GM12865 (cell line): ENCODE measurements at regions not wholly inside any gene's neighbourhood (a gene's known extent, or its start where the extent isn't known, plus 50 kb on each side); places are given as distances from the start of the nearest gene placed in this dataset.
"Not testable (repeated sequence)": the region's sequence is repeated elsewhere in the genome, so short reads cannot be mapped to it uniquely, and the experiment has no call there.

Experiments
- DNase-seq: peaks from one replicate; pipeline ENCODE4 v3.0.0; 2010; ENCODE audit warnings: low read depth
- H3K4me3 ChIP-seq: 2 replicates; pipeline ENCODE4 v1.5.1; 2011; ENCODE audit warnings: mild to moderate bottlenecking, low read depth, low read length, control low read depth
- CTCF ChIP-seq: IDR thresholded peaks from 2 replicates; pipeline ENCODE4 v1.5.1; 2011; ENCODE audit warnings: low read length, control low read depth, low read depth, inconsistent platforms; ENCODE audit not compliant: insufficient read depth; ENCODE audit errors: missing control alignments

GRCh38 chr2:77578354-77578753 is 56.2 kb upstream of the LRRTM4 start:
- DNase-seq: no peak
- TF ChIP-seq CTCF: no peak

GRCh38 chr2:77579076-77579769 is 57.0 kb upstream of the LRRTM4 start:
- H3K4me3 ChIP-seq: no peak overlapping the region
- no peak for TF ChIP-seq CTCF
- no peak for DNase-seq

More at GRCh38 chr2:77578354-77578753, 56.2 kb upstream of the LRRTM4 start:
- no peak overlapping the region for H3K4me3 ChIP-seq

- TF ChIP-seq CTCF: no peak
- no peak for DNase-seq
- no peak overlapping the region for H3K4me3 ChIP-seq
These were observed 66.3 kb upstream of the LRRTM4 start for GRCh38 chr2:77588438-77588837.

DNA sequence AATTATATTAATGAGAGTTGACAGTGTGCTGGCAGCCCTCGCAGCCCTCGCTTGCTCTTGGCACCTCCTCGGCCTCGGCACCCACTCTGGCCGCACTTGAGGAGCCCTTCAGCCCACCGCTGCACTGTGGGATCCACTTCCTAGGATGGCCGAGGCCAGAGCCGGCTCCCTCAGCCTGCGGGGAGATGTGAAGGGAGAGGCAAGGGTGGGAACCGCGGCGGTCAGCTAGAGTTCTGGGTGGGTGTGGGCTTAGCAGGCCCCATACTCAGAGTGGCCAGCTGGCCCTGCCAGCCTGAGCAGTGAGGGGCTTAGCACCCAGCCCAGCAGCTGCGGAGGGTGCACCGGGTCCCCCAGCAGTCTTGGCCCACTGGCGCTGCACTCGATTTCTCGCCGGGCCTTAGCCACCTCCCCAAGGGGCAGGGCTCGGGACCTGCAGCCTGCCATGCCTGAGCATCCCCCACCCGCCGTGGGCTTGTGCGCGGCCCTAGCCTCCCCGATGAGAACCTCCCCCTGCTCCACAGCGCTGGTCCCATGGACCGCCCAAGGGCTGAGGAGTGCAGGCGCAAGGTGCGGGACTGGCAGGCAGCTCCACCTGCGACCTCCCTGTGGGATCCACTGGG is 68.2 kb upstream of the LRRTM4 start:
- no peak for DNase-seq
- H3K4me3 ChIP-seq: no peak overlapping the region
- TF ChIP-seq CTCF: no peak

GRCh38 chr2:77592955-77593354 is 70.8 kb upstream of the LRRTM4 start:
- not testable (repeated sequence) for H3K4me3 ChIP-seq, DNase-seq

DNA sequence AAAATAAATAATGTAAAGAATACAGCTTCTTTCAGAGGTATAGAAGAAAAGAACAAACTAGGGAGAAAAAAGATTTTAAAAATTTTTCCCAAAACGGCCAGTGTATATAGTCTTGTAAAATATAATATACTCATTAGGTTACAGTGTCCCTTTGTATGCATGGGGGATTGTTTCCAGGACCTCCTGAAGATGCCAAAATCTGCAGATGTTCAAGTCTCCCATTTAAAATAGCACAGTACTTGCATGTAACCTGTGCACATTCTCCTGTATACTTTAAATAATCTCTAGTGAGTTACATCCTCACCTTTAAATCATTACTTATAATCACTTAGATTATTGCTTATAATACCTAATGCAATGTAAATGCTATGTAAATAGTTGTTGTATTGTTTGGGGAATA is 80.6 kb upstream of the LRRTM4 start:
- TF ChIP-seq CTCF: no peak
- no peak for DNase-seq
- H3K4me3 ChIP-seq: no peak overlapping the region

DNA sequence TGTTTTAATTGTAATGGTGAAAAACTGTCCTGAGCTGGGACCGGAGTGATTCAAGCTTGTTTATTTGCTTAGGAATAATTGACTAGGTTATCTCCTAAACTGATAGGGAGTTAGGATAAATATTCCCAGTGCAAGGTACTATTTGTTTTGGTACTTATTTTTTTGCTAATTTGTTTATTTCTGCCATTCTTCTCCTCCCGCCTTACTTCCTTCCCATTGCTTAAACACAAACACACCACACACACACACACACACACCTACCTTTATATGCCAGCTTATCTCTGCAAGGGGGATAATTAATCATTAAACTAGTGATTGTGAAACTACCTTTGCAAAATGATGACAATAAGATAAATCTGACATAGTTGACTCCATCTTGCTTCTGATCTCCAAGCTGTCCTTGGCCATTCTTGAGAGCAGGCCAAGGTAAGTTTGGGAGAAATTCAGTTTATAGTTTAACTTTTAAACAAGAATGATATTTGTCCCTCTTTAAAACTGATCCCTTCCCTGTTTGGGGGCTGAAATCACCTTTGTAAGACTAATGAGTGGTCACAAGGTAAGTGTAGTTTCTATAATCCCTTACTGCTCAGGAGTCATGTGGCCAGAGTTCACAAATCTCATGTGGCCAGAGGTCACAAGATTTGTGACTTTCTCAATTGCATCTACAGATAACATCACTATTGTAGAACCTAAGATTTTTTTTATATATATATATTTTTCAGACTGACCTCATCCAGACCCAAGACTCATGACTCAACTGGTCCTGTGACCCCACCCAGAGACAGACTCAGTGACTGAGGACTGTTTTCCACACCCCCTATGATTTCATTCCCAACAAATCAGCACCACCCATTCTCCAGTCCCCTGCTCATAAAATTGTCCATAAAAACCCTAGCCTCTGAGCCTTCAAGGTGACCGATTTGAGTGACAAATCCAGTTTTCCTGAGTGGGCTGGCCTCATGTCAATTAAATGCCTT is 83.1 kb upstream of the LRRTM4 start:
- no peak for TF ChIP-seq CTCF
- DNase-seq: no peak

More for the DNA sequence above, 83.1 kb upstream of the LRRTM4 start:
- H3K4me3 ChIP-seq: no peak overlapping the region
